HepG2 (cell line): ENCODE measurements at regions not wholly inside any gene's neighbourhood (a gene's known extent, or its start where the extent isn't known, plus 50 kb on each side); places are given as distances from the start of the nearest gene placed in this dataset.

Experiments
- AKNA ChIP-seq: sonication (generic); formaldehyde crosslinking; IDR thresholded peaks from 2 replicates; pipeline ENCODE4 v1.4.0; 2020; ENCODE audit warnings: missing genetic modification reagents, borderline replicate concordance
- CEBPB ChIP-seq: IDR thresholded peaks from 2 replicates; pipeline ENCODE4 v1.6.1; 2011; ENCODE audit warnings: low read depth, low read length, improper control_type of control experiment, borderline replicate concordance
- CTCF ChIP-seq: sonication (generic); formaldehyde crosslinking; IDR thresholded peaks from 2 replicates; pipeline ENCODE4 v1.5.0; 2020; ENCODE audit warnings: mild to moderate bottlenecking, missing genetic modification reagents, moderate library complexity
- FOXA3 ChIP-seq: IDR thresholded peaks from 2 replicates; pipeline ENCODE4 v1.6.1; 2016; ENCODE audit warnings: missing genetic modification reagents, missing compliant biosample characterization
- JUND ChIP-seq: sonication (generic); formaldehyde crosslinking; IDR thresholded peaks from 2 replicates; pipeline ENCODE4 v1.8.0; 2022; ENCODE audit warnings: mild to moderate bottlenecking, missing genetic modification reagents
- MTF1 ChIP-seq: sonication (generic); formaldehyde crosslinking; IDR thresholded peaks from 2 replicates; pipeline ENCODE4 v1.5.0; 2020; ENCODE audit warnings: missing genetic modification reagents
- MXD1 ChIP-seq: sonication (generic); formaldehyde crosslinking; IDR thresholded peaks from 2 replicates; pipeline ENCODE4 v1.4.0; 2020; ENCODE audit warnings: mild to moderate bottlenecking, missing genetic modification reagents
- NR2F1 ChIP-seq, 2 experiments: fragments of 450-650 bp in 1 of 2; formaldehyde crosslinking in 1 of 2; IDR thresholded peaks; 2 replicates each; pipeline versions ENCODE4 v1.5.0 to v1.6.1; 2016 to 2020; ENCODE audit warnings: mild to moderate bottlenecking in 1 of 2, missing compliant biosample characterization in 1 of 2, missing genetic modification reagents in 1 of 2, moderate library complexity in 1 of 2
- POLR2AphosphoS5 ChIP-seq: IDR thresholded peaks from 2 replicates; pipeline ENCODE4 v1.6.1; 2012; ENCODE audit warnings: low read depth, low read length
- SIN3A ChIP-seq: IDR thresholded peaks from 2 replicates; pipeline ENCODE4 v1.6.1; 2011; ENCODE audit warnings: low read depth, mild to moderate bottlenecking, control low read depth, low read length, borderline replicate concordance
- SRSF1 ChIP-seq: fragments of 200-400 bp; formaldehyde crosslinking; optimal IDR thresholded peaks from 2 replicates; pipeline ENCODE3; 2017; ENCODE audit warnings: mild to moderate bottlenecking, low read depth, low read length, moderate library complexity
- ZNF781 ChIP-seq: sonication (generic); formaldehyde crosslinking; IDR thresholded peaks from 2 replicates; pipeline ENCODE4 v1.5.1; 2020; ENCODE audit warnings: borderline replicate concordance, mild to moderate bottlenecking, missing genetic modification reagents; ENCODE audit errors: not compliant biosample characterization

- TF ChIP-seq FOXA3 (CRISPR knock-in tag) (no peak), POLR2AphosphoS5 (no peak), SRSF1 (no peak), AKNA (CRISPR knock-in tag) (no peak), MTF1 (CRISPR knock-in tag) (no peak), CEBPB (no peak), SIN3A (no peak), JUND (no peak), ZNF781 (CRISPR knock-in tag) (no peak), NR2F1 (CRISPR knock-in tag; IDR thresholded peaks at IDR 0.05) (no peak), CTCF (no peak), MXD1 (CRISPR knock-in tag) (no peak)
These were observed 220.3 kb upstream of the IRX3 start for GRCh38 chr16:54506741-54507500.
